PC-9 (cell line): ENCODE measurements at regions not wholly inside any gene's neighbourhood (a gene's known extent, or its start where the extent isn't known, plus 50 kb on each side); places are given as distances from the start of the nearest gene placed in this dataset.
A peak's percentile ranks its signal among the peaks of the same experiment; 100 is the strongest.

Experiments
- BruUV-seq: library from RNA; stranded (reverse); fragments of 400-500 nt; replicated peaks from 2 replicates; lab custom pipeline; 2021; lab: Mats Ljungman, UMichigan
- CTCF ChIA-PET: fragments of 300-600 bp; sonication (Branson Sonifier 250); formaldehyde crosslinking; loops from one replicate; lab custom pipeline; 2022; ENCODE audit warnings: antibody characterized with exemption; lab: Charles Lee
- POLR2A ChIA-PET: fragments of 300-600 bp; sonication (Branson Sonifier 250); formaldehyde crosslinking; loops from one replicate; lab custom pipeline; 2022; ENCODE audit warnings: antibody characterized with exemption; ENCODE audit not compliant: unreplicated experiment; lab: Charles Lee
- DNase-seq, 2 experiments: peaks; one replicate each; pipeline versions ENCODE4 v3.0.0 to v3.0.0-alpha.2; 2015 to 2022; ENCODE audit warnings: mixed read lengths in 1 of 2
- H2AFZ ChIP-seq: fragments of 200-600 bp; sonication (generic); 2 replicates; pipeline ENCODE4 v1.8.1; 2017; ENCODE audit warnings: antibody characterized with exemption
- H3F3A ChIP-seq: fragments of 200-600 bp; sonication (generic); 2 replicates; pipeline ENCODE4 v1.8.1; 2017; ENCODE audit warnings: antibody characterized with exemption, mild to moderate bottlenecking, low read depth; ENCODE audit not compliant: insufficient read depth
- H3K27ac ChIP-seq: fragments of 200-600 bp; sonication (generic); 2 replicates; pipeline ENCODE4 v1.6.1; 2016; ENCODE audit warnings: mixed run types
- H3K27me3 ChIP-seq: fragments of 200-600 bp; sonication (generic); 2 replicates; pipeline ENCODE4 v1.6.1; 2016; ENCODE audit warnings: low read depth, mixed run types; ENCODE audit not compliant: insufficient read depth
- H3K36me3 ChIP-seq: fragments of 200-600 bp; sonication (generic); 2 replicates; pipeline ENCODE4 v1.6.1; 2016; ENCODE audit warnings: low read depth, mixed run types
- H3K4me1 ChIP-seq: fragments of 200-600 bp; sonication (generic); replicated peaks from 2 replicates; pipeline ENCODE4 v1.6.1; 2016; ENCODE audit warnings: mixed run types; ENCODE audit not compliant: insufficient read depth
- H3K4me2 ChIP-seq: fragments of 200-600 bp; sonication (generic); 2 replicates; pipeline ENCODE4 v1.6.1; 2017; ENCODE audit warnings: mixed run types
- H3K4me3 ChIP-seq: fragments of 200-600 bp; sonication (generic); 2 replicates; pipeline ENCODE4 v1.6.1; 2016; ENCODE audit warnings: mixed run types
- H3K79me2 ChIP-seq: fragments of 200-600 bp; sonication (generic); 2 replicates; pipeline ENCODE4 v1.6.1; 2017; ENCODE audit warnings: low read depth, mixed run types
- H3K9me2 ChIP-seq: fragments of 200-600 bp; sonication (generic); 2 replicates; pipeline ENCODE4 v1.8.1; 2017; ENCODE audit warnings: mild to moderate bottlenecking; ENCODE audit not compliant: insufficient read depth
- H3K9me3 ChIP-seq: fragments of 200-600 bp; sonication (generic); 2 replicates; pipeline ENCODE4 v1.8.1; 2016; ENCODE audit warnings: low read depth; ENCODE audit not compliant: insufficient read depth
- H4K20me1 ChIP-seq: fragments of 200-600 bp; sonication (generic); 2 replicates; pipeline ENCODE4 v1.8.1; 2017; ENCODE audit not compliant: insufficient read depth
- EZH2 ChIP-seq: fragments of 200-600 bp; sonication (generic); IDR thresholded peaks from 2 replicates; pipeline ENCODE4 v1.8.0; 2017; ENCODE audit warnings: antibody characterized with exemption, low read depth
- intact Hi-C: fragments of 100-400 bp; cut with micrococcal nuclease; formaldehyde crosslinking; loops from one replicate; pipeline ENCODE4 v1.10.0; 2022; ENCODE audit not compliant: unreplicated experiment
- TF ChIP-seq, protein P1 (sequence below): fragments of 200-600 bp; sonication (generic); conservative IDR thresholded peaks from 2 replicates; pipeline ENCODE4 v1.6.1; 2017; ENCODE audit warnings: mixed run types, antibody characterized with exemption, mild to moderate bottlenecking, moderate library complexity

DNA sequence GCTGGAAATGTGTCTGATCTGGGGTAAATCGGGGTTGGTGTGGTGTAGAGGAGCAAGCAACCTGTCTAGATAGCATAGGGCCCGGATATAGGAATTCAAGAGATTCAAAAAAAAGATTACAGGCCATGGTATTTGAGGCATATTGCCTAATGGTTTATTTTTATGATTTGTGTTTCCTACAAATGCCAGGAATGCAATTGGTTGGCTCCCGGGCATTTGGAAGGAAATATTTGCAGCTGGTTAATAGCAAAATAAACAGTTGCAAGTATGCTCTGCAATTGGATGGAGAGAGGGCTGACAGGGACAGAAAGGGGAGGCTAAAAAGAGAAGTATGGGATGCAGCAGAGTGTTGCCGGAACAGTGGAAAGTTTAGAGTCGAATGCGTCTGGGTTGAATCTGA is 315.6 kb upstream of the ATP2B1 start:
- Histone ChIP-seq H3K9me3 (no peaks in the 10 kb centered on the region), H3K4me2 (no peak overlapping the region)
- intact Hi-C loops, result no loop called here

DNA sequence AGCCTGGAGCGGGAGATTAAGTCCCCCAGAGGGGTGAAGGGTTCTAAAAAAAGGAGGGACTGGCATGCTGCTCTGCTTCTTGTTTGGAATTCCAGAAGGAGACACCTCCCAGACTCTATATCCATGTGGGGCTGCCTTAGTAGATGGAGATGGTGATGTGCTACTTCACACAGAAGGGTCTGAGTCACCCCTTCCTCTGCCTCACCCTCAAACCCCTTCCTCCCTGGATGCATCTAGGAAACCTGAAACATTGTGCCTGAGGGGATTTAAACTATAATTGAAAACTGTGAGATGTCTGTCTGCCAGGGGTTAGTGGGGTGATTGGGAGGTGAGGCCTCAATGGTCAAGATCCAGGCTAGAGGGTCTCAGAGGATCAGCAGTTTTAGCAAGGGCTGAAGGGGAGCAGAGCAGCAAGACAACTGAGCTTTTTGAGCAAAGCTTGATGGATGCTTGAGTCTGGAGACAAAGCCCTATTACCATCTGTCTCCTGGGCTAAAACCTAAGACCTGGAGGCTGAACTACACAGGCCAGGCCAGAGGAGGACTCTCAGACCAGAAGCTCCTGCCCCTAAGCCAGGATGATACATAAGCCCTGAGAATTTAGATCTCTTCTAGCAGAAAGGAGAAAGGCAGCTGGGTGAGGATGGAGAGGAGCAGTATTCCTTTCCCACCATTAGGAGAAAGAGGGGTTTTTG is 314.7 kb upstream of the ATP2B1 start:
- TF ChIP-seq, protein P1, sequence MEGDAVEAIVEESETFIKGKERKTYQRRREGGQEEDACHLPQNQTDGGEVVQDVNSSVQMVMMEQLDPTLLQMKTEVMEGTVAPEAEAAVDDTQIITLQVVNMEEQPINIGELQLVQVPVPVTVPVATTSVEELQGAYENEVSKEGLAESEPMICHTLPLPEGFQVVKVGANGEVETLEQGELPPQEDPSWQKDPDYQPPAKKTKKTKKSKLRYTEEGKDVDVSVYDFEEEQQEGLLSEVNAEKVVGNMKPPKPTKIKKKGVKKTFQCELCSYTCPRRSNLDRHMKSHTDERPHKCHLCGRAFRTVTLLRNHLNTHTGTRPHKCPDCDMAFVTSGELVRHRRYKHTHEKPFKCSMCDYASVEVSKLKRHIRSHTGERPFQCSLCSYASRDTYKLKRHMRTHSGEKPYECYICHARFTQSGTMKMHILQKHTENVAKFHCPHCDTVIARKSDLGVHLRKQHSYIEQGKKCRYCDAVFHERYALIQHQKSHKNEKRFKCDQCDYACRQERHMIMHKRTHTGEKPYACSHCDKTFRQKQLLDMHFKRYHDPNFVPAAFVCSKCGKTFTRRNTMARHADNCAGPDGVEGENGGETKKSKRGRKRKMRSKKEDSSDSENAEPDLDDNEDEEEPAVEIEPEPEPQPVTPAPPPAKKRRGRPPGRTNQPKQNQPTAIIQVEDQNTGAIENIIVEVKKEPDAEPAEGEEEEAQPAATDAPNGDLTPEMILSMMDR, result no peak
- no peak for TF ChIP-seq EZH2
- no TSS peak for BruUV-seq
- H2AFZ ChIP-seq, result no peak overlapping the region
- ChIA-PET CTCF (interaction anchor here (0.7 kb wide), 1 partner anchor 437 kb away, joined by 6 read pairs; no protein-coding TSS in a partner anchor), POLR2A (interaction anchor here (0.6 kb wide), 1 partner anchor 30 kb away, joined by 7 read pairs; no protein-coding TSS in a partner anchor)
- no peaks in the 10 kb centered on the region for H3K27me3 ChIP-seq
- peaks cover under 1% of the 10 kb centered on the region; the same call in 1 of the 2 replicates for H3F3A ChIP-seq
- no peak overlapping the region for H3K4me3 ChIP-seq
- no peaks in the 10 kb centered on the region for H3K9me3 ChIP-seq
- H3K79me2 ChIP-seq, result no peaks in the 10 kb centered on the region
- H3K4me1 ChIP-seq, result peaks cover 31% of the 10 kb centered on the region
- no peaks in the 10 kb centered on the region for H4K20me1 ChIP-seq
- no peaks in the 10 kb centered on the region for H3K9me2 ChIP-seq
- H3K27ac ChIP-seq, result no peak overlapping the region
- H3K36me3 ChIP-seq, result no peaks in the 10 kb centered on the region
- H3K4me2 ChIP-seq, result 0 out of 2 replicates have a peak overlapping the region, but pooled peaks have one; percentile 9
- DNase-seq, result peak in 1 of 2 experiments; percentile 36
- intact Hi-C loops, result no loop called here

More for the DNA sequence above, 315.6 kb upstream of the ATP2B1 start:
- peak; percentile 5 to 73 for DNase-seq
- H3K4me3 ChIP-seq, result no peak overlapping the region
- no TSS peak for BruUV-seq
- no peaks in the 10 kb centered on the region for H3K9me2 ChIP-seq
- CTCF ChIA-PET, result no interaction called here
- H3K27ac ChIP-seq, result no peak overlapping the region
- TF ChIP-seq EZH2, result no peak
- TF ChIP-seq, protein P1, result no peak
- H3K36me3 ChIP-seq, result no peaks in the 10 kb centered on the region
- H3K4me1 ChIP-seq, result peaks cover 40% of the 10 kb centered on the region
- H4K20me1 ChIP-seq, result no peaks in the 10 kb centered on the region
- H3K27me3 ChIP-seq, result no peaks in the 10 kb centered on the region
- peaks cover 9% of the 10 kb centered on the region; the same call in 1 of the 2 replicates for H3F3A ChIP-seq
- H2AFZ ChIP-seq, result no peak overlapping the region
- H3K79me2 ChIP-seq, result no peaks in the 10 kb centered on the region
- POLR2A ChIA-PET, result no interaction called here

DNA sequence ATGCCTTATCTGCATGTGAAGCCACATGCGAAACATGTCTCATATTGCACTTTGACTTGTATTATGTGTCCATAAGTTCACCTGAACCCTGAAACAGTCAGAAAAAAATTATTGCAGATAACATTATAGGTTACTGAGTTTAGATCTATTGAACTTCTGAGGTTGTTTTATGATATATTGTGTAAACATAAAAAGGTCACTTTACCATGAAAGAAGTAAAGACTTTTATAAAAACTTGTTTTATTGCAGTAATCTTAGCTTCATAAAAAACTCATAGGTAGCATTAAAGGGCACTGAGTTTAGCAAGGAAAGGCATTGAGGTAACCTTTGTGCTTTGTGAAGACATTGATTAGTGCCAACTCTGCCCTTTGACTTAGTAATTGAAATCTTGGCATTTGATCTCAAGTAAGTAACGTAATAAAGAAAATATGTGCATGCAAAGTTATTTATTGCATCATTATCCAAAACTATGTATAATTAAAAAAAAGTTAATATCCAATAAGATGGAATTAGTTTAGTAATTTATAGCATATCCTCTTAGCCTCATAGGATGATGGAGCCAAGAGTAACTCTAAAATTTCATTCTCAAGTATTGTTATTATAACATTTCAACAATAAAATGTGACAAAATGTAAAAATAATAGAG is 313.3 kb upstream of the ATP2B1 start:
- no TSS peak for BruUV-seq
- Histone ChIP-seq H4K20me1 (no peaks in the 10 kb centered on the region), H3K27me3 (no peaks in the 10 kb centered on the region), H3K4me3 (no peak overlapping the region), H3K9me3 (no peaks in the 10 kb centered on the region), H3F3A (no peaks in the 10 kb centered on the region), H3K79me2 (no peaks in the 10 kb centered on the region), H3K27ac (no peak overlapping the region), H3K36me3 (no peaks in the 10 kb centered on the region), H3K9me2 (no peaks in the 10 kb centered on the region), H2AFZ (no peak overlapping the region), H3K4me2 (no peak overlapping the region), H3K4me1 (peaks cover 26% of the 10 kb centered on the region)
- ChIA-PET POLR2A (no interaction called here), CTCF (no interaction called here)
- no peak for DNase-seq
- intact Hi-C loops, result no loop called here
- no peak for TF ChIP-seq EZH2
- TF ChIP-seq, protein P1, result no peak
